GM23338 (cell line): ENCODE measurements at regions not wholly inside any gene's neighbourhood (a gene's known extent, or its start where the extent isn't known, plus 50 kb on each side); places are given as distances from the start of the nearest gene placed in this dataset.

Source experiments
- ATAC-seq: fragments of 200-7000 bp; cut with Tn5 transposase; 3 replicates; pipeline ENCODE4 v1.9.1; 2020
- DNase-seq: peaks from one replicate; pipeline ENCODE4 v3.0.0-alpha.2; 2015; ENCODE audit warnings: low spot score
- H2AFZ ChIP-seq: fragments of 200-600 bp; sonication (generic); 2 replicates; pipeline ENCODE4 v1.8.0; 2016; ENCODE audit warnings: antibody characterized with exemption, mild to moderate bottlenecking, moderate library complexity
- H3F3A ChIP-seq: fragments of 200-600 bp; sonication (generic); replicated peaks from 2 replicates; pipeline ENCODE4 v1.8.0; 2017; ENCODE audit warnings: antibody characterized with exemption, mixed run types, low read depth
- H3K27ac ChIP-seq: fragments of 200-600 bp; sonication (generic); 2 replicates; pipeline ENCODE4 v1.6.1; 2016; ENCODE audit warnings: low read depth
- H3K27me3 ChIP-seq: fragments of 200-600 bp; sonication (generic); 2 replicates; pipeline ENCODE4 v1.8.0; 2016; ENCODE audit warnings: mild to moderate bottlenecking, mixed run types, moderate library complexity; ENCODE audit not compliant: insufficient read depth
- H3K36me3 ChIP-seq: fragments of 200-600 bp; sonication (generic); 2 replicates; pipeline ENCODE4 v1.8.0; 2016; ENCODE audit warnings: mild to moderate bottlenecking; ENCODE audit not compliant: insufficient read depth
- H3K4me1 ChIP-seq: fragments of 200-600 bp; sonication (generic); 2 replicates; pipeline ENCODE4 v1.8.0; 2016; ENCODE audit warnings: mild to moderate bottlenecking, moderate library complexity; ENCODE audit not compliant: insufficient read depth
- H3K4me2 ChIP-seq: fragments of 200-600 bp; sonication (generic); 2 replicates; pipeline ENCODE4 v1.7.1; 2017; ENCODE audit warnings: mixed run types
- H3K4me3 ChIP-seq: fragments of 200-600 bp; sonication (generic); 2 replicates; pipeline ENCODE4 v1.6.1; 2016; ENCODE audit warnings: mixed run types
- H3K79me2 ChIP-seq: fragments of 200-600 bp; sonication (generic); replicated peaks from 2 replicates; pipeline ENCODE4 v1.8.0; 2017; ENCODE audit warnings: mild to moderate bottlenecking; ENCODE audit not compliant: insufficient read depth
- H3K9me2 ChIP-seq: fragments of 200-600 bp; sonication (generic); 2 replicates; pipeline ENCODE4 v1.8.0; 2017; ENCODE audit not compliant: insufficient read depth
- H4K20me1 ChIP-seq: fragments of 200-600 bp; sonication (generic); replicated peaks from 2 replicates; pipeline ENCODE4 v1.8.0; 2017; ENCODE audit warnings: mild to moderate bottlenecking; ENCODE audit not compliant: insufficient read depth
- H3K27ac Mint-ChIP-seq: 2 replicates; pipeline ENCODE4 v1.8.0; 2020; ENCODE audit warnings: inconsistent platforms, mild to moderate bottlenecking, moderate library complexity, mixed read lengths
- H3K27me3 Mint-ChIP-seq: 3 replicates; pipeline ENCODE4 v1.8.0; 2022; ENCODE audit warnings: low read depth, mild to moderate bottlenecking, moderate library complexity, mixed read lengths, inconsistent platforms; ENCODE audit not compliant: insufficient read depth, poor library complexity
- H3K36me3 Mint-ChIP-seq: 3 replicates; pipeline ENCODE4 v1.8.0; 2021; ENCODE audit warnings: low read depth, mild to moderate bottlenecking, inconsistent platforms, moderate library complexity, mixed read lengths
- H3K4me1 Mint-ChIP-seq: 3 replicates; pipeline ENCODE4 v1.8.0; 2020; ENCODE audit warnings: mild to moderate bottlenecking, inconsistent platforms, mixed read lengths
- H3K4me3 Mint-ChIP-seq: 3 replicates; pipeline ENCODE4 v1.8.0; 2021; ENCODE audit warnings: moderate library complexity, mild to moderate bottlenecking, inconsistent platforms, mixed read lengths
- H3K9me3 Mint-ChIP-seq: 3 replicates; pipeline ENCODE4 v1.8.0; 2020; ENCODE audit warnings: moderate library complexity, mild to moderate bottlenecking, inconsistent platforms, mixed read lengths
- CTCF ChIP-seq, 2 experiments: fragments of 200-600 bp in 1 of 2; sonication (generic) in 1 of 2; conservative IDR thresholded peaks; 2 replicates each; pipeline versions ENCODE4 v1.5.1 to v1.6.1; 2016 to 2017; ENCODE audit warnings: antibody characterized with exemption in 2 of 2, low read depth in 2 of 2, mild to moderate bottlenecking in 2 of 2, moderate library complexity in 1 of 2
- STAT1 ChIP-seq: IDR thresholded peaks from one replicate; pipeline ENCODE4 v1.6.1; 2016; ENCODE audit warnings: antibody characterized with exemption; ENCODE audit not compliant: unreplicated experiment
- ZNF114 ChIP-seq: fragments of 250-450 bp; sonication (Bioruptor Pico); IDR thresholded peaks from 2 replicates; pipeline ENCODE4 v1.5.0; 2020; ENCODE audit warnings: mild to moderate bottlenecking, moderate library complexity
- ZNF462 ChIP-seq: fragments of 250-450 bp; sonication (Bioruptor Pico); IDR thresholded peaks from 2 replicates; pipeline ENCODE4 v1.5.0; 2020; ENCODE audit warnings: mild to moderate bottlenecking, moderate library complexity

GRCh38 chr1:83702356-83702755 lies 296.6 kb downstream of the TTLL7 start (continued):
- TF ChIP-seq ZNF462 (CRISPR knock-in tag), result no peak

DNA sequence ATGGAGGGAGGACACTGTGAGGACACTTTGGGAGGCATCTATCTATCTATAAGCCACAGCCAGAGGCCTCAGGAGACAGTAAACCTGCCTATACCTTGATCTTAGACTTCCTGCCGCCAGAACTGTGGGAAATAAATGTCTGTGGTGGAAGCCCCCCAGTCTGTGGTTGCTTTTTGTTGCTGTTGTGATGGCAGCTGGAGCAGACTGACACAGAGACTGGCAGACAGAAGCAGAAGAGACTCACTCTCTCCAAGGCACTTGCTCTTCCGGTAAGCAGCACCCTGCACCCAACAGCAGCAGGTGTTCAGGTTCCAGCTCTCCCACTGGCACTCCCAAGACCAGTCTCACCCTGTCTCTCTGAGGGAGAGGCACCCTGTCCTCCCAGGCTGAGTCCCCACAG lies 297.6 kb downstream of the TTLL7 start:
- Mint-ChIP-seq H3K9me3 (peaks cover 12% of the 10 kb centered on the region; the same call in 2 of the 3 replicates), H3K4me3 (no peak overlapping the region), H3K27ac (no peak overlapping the region), H3K27me3 (peaks cover 7% of the 10 kb centered on the region), H3K36me3 (peaks cover 9% of the 10 kb centered on the region; the same call in 1 of the 3 replicates), H3K4me1 (peaks cover 12% of the 10 kb centered on the region)
- Histone ChIP-seq H2AFZ (peak overlapping the region; percentile 43; the same call in 1 of the 2 replicates), H3K4me1 (no peaks in the 10 kb centered on the region), H3K27ac (no peak overlapping the region), H3K4me3 (no peak overlapping the region), H3K79me2 (no peaks in the 10 kb centered on the region), H3K27me3 (no peaks in the 10 kb centered on the region), H3K36me3 (0 out of 2 replicates have a peak, but pooled peaks cover 2% of the 10 kb centered on the region), H3K9me2 (no peaks in the 10 kb centered on the region), H3K4me2 (no peak overlapping the region), H3F3A (no peaks in the 10 kb centered on the region), H4K20me1 (no peaks in the 10 kb centered on the region)
- DNase-seq, result no peak
- ATAC-seq, result no peak
- TF ChIP-seq ZNF114 (CRISPR knock-in tag) (no peak), STAT1 (no peak), CTCF (conservative IDR thresholded peaks at IDR 0.05; ENCODE audit: low read depth in 2 of 2) (no peak), ZNF462 (CRISPR knock-in tag) (no peak)
